ENCODE measurements at regions not wholly inside any gene's neighbourhood (a gene's known extent, or its start where the extent isn't known, plus 50 kb on each side); places are given as distances from the start of the nearest gene placed in this dataset.

GRCh38 chr11:134696455-134696854, 284.4 kb upstream of the B3GAT1 start:
- Mint-ChIP-seq H3K4me1 (no peaks in the 10 kb centered on the region), H3K4me3 (no peak overlapping the region), H3K27me3 (peaks cover 25% of the 10 kb centered on the region), H3K27ac (no peak overlapping the region), H3K9me3 (no peaks in the 10 kb centered on the region), H3K36me3 (ENCODE audit: low read depth) (no peaks in the 10 kb centered on the region)
- no peak for ATAC-seq (replicated peaks)

GRCh38 chr11:134691985-134692384, 279.9 kb upstream of the B3GAT1 start:
- H3K27me3 Mint-ChIP-seq, result peaks cover 28% of the 10 kb centered on the region
- H3K36me3 Mint-ChIP-seq (ENCODE audit: low read depth), result no peaks in the 10 kb centered on the region
- H3K27ac Mint-ChIP-seq, result no peak overlapping the region
- no peaks in the 10 kb centered on the region for H3K9me3 Mint-ChIP-seq
- H3K4me3 Mint-ChIP-seq, result no peak overlapping the region
- H3K4me1 Mint-ChIP-seq, result no peaks in the 10 kb centered on the region
- no peak for ATAC-seq (replicated peaks)

- no peak overlapping the region for H3K27ac Mint-ChIP-seq
- H3K36me3 Mint-ChIP-seq (ENCODE audit: low read depth), result no peaks in the 10 kb centered on the region
- no peaks in the 10 kb centered on the region for H3K9me3 Mint-ChIP-seq
- no peaks in the 10 kb centered on the region for H3K4me1 Mint-ChIP-seq
- no peak overlapping the region for H3K4me3 Mint-ChIP-seq
- no peak for ATAC-seq (replicated peaks)
- peaks cover 28% of the 10 kb centered on the region for H3K27me3 Mint-ChIP-seq
Observed at GRCh38 chr11:134691295-134691873, 279.3 kb upstream of the B3GAT1 start.

GRCh38 chr11:134689886-134690285, 277.8 kb upstream of the B3GAT1 start:
- no peak for ATAC-seq (replicated peaks)
- H3K27me3 Mint-ChIP-seq, result peaks cover 28% of the 10 kb centered on the region
- no peak overlapping the region for H3K27ac Mint-ChIP-seq
- no peak overlapping the region for H3K4me3 Mint-ChIP-seq
- no peaks in the 10 kb centered on the region for H3K4me1 Mint-ChIP-seq
- H3K36me3 Mint-ChIP-seq (ENCODE audit: low read depth), result no peaks in the 10 kb centered on the region
- H3K9me3 Mint-ChIP-seq, result no peaks in the 10 kb centered on the region

GRCh38 chr11:134687548-134687947, 275.5 kb upstream of the B3GAT1 start:
- Mint-ChIP-seq H3K9me3 (no peaks in the 10 kb centered on the region), H3K27ac (no peak overlapping the region), H3K27me3 (peaks cover 25% of the 10 kb centered on the region), H3K36me3 (ENCODE audit: low read depth) (no peaks in the 10 kb centered on the region), H3K4me1 (no peaks in the 10 kb centered on the region), H3K4me3 (no peak overlapping the region)
- ATAC-seq (replicated peaks), result no peak

- no peak overlapping the region for H3K4me3 Mint-ChIP-seq
- H3K9me3 Mint-ChIP-seq, result no peaks in the 10 kb centered on the region
- H3K27ac Mint-ChIP-seq, result no peak overlapping the region
- H3K27me3 Mint-ChIP-seq, result peaks cover 26% of the 10 kb centered on the region
- no peaks in the 10 kb centered on the region for H3K4me1 Mint-ChIP-seq
- no peaks in the 10 kb centered on the region for H3K36me3 Mint-ChIP-seq (ENCODE audit: low read depth)
- no peak for ATAC-seq (replicated peaks)
Observed at GRCh38 chr11:134686460-134687061, 274.5 kb upstream of the B3GAT1 start.

- no peaks in the 10 kb centered on the region for H3K9me3 Mint-ChIP-seq
- no peaks in the 10 kb centered on the region for H3K36me3 Mint-ChIP-seq (ENCODE audit: low read depth)
- H3K27me3 Mint-ChIP-seq, result peaks cover 24% of the 10 kb centered on the region
- H3K4me1 Mint-ChIP-seq, result no peaks in the 10 kb centered on the region
- H3K27ac Mint-ChIP-seq, result no peak overlapping the region
- no peak overlapping the region for H3K4me3 Mint-ChIP-seq
- no peak for ATAC-seq (replicated peaks)
Observed at GRCh38 chr11:134685793-134686380, 273.8 kb upstream of the B3GAT1 start.

- Mint-ChIP-seq H3K4me1 (no peaks in the 10 kb centered on the region), H3K27ac (no peak overlapping the region), H3K9me3 (no peaks in the 10 kb centered on the region)
Observed at GRCh38 chr11:134684576-134684975, 272.5 kb upstream of the B3GAT1 start.

GRCh38 chr11:134683860-134684259, 271.8 kb upstream of the B3GAT1 start:
- H3K27me3 Mint-ChIP-seq, result peaks cover 19% of the 10 kb centered on the region
- no peak for ATAC-seq (replicated peaks)
- no peaks in the 10 kb centered on the region for H3K4me1 Mint-ChIP-seq
- H3K36me3 Mint-ChIP-seq (ENCODE audit: low read depth), result no peaks in the 10 kb centered on the region
- H3K27ac Mint-ChIP-seq, result no peak overlapping the region
- no peaks in the 10 kb centered on the region for H3K9me3 Mint-ChIP-seq
- H3K4me3 Mint-ChIP-seq, result no peak overlapping the region

More at GRCh38 chr11:134684576-134684975, 272.5 kb upstream of the B3GAT1 start:
- peaks cover 24% of the 10 kb centered on the region for H3K27me3 Mint-ChIP-seq
- H3K36me3 Mint-ChIP-seq (ENCODE audit: low read depth), result no peaks in the 10 kb centered on the region
- H3K4me3 Mint-ChIP-seq, result no peak overlapping the region
- ATAC-seq (replicated peaks), result no peak

GRCh38 chr11:134682577-134682976, 270.5 kb upstream of the B3GAT1 start:
- H3K9me3 Mint-ChIP-seq, result no peaks in the 10 kb centered on the region
- H3K4me1 Mint-ChIP-seq, result no peaks in the 10 kb centered on the region
- H3K27ac Mint-ChIP-seq, result no peak overlapping the region
- peaks cover 17% of the 10 kb centered on the region for H3K27me3 Mint-ChIP-seq
- H3K36me3 Mint-ChIP-seq (ENCODE audit: low read depth), result no peaks in the 10 kb centered on the region
- no peak overlapping the region for H3K4me3 Mint-ChIP-seq
- ATAC-seq (replicated peaks), result no peak

- no peak overlapping the region for H3K27ac Mint-ChIP-seq
- no peaks in the 10 kb centered on the region for H3K36me3 Mint-ChIP-seq (ENCODE audit: low read depth)
- H3K4me3 Mint-ChIP-seq, result no peak overlapping the region
- H3K9me3 Mint-ChIP-seq, result no peaks in the 10 kb centered on the region
- no peak for ATAC-seq (replicated peaks)
- H3K4me1 Mint-ChIP-seq, result no peaks in the 10 kb centered on the region
- H3K27me3 Mint-ChIP-seq, result peaks cover 17% of the 10 kb centered on the region
Observed at GRCh38 chr11:134679592-134679991, 267.6 kb upstream of the B3GAT1 start.

GRCh38 chr11:134678744-134679143, 266.7 kb upstream of the B3GAT1 start:
- H3K4me3 Mint-ChIP-seq, result no peak overlapping the region
- H3K27me3 Mint-ChIP-seq, result peaks cover 18% of the 10 kb centered on the region
- H3K36me3 Mint-ChIP-seq (ENCODE audit: low read depth), result no peaks in the 10 kb centered on the region
- H3K27ac Mint-ChIP-seq, result no peak overlapping the region
- H3K9me3 Mint-ChIP-seq, result no peaks in the 10 kb centered on the region
- H3K4me1 Mint-ChIP-seq, result no peaks in the 10 kb centered on the region
- ATAC-seq (replicated peaks), result no peak

GRCh38 chr11:134677891-134678551, 266.0 kb upstream of the B3GAT1 start:
- no peak for ATAC-seq (replicated peaks)
- Mint-ChIP-seq H3K27me3 (peaks cover 18% of the 10 kb centered on the region), H3K9me3 (no peaks in the 10 kb centered on the region), H3K4me1 (no peaks in the 10 kb centered on the region), H3K4me3 (no peak overlapping the region), H3K27ac (no peak overlapping the region), H3K36me3 (ENCODE audit: low read depth) (no peaks in the 10 kb centered on the region)

GRCh38 chr11:134677397-134677822, 265.4 kb upstream of the B3GAT1 start:
- Mint-ChIP-seq H3K4me3 (no peak overlapping the region), H3K27me3 (peaks cover 15% of the 10 kb centered on the region), H3K4me1 (no peaks in the 10 kb centered on the region), H3K9me3 (no peaks in the 10 kb centered on the region), H3K27ac (no peak overlapping the region), H3K36me3 (ENCODE audit: low read depth) (no peaks in the 10 kb centered on the region)
- ATAC-seq (replicated peaks), result no peak
